NOMO-1 (cell line): ENCODE measurements at regions not wholly inside any gene's neighbourhood (a gene's known extent, or its start where the extent isn't known, plus 50 kb on each side); places are given as distances from the start of the nearest gene placed in this dataset.

Experiments
- DNase-seq, 2 experiments: peaks; one replicate each; lab custom pipeline; 2025; ENCODE audit not compliant: unreplicated experiment in 2 of 2; lab: John Stamatoyannopoulos, UW

GRCh38 chr6:145374570-145374969 lies 360.8 kb downstream of the EPM2A start:
- DNase-seq = no peak

DNA sequence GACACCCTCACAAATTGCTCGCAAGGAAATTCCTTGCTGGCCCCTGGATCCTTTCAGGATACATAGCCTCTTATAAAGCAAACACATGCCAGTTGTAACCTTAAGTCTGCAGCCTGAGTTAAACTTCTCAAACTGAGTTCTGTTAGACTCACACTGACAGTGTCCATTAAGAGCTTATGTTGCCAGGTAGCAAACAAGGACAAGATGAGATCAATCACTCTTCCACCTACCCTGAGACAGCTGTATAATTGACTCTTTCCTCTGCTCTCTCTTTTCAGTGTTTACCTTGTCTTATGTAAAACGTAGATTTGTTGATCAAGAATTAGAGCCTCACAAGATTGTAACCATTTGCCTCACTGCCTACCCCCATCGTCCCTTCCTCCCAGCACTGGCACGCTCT lies 359.8 kb downstream of the EPM2A start:
- no peak for DNase-seq

DNA sequence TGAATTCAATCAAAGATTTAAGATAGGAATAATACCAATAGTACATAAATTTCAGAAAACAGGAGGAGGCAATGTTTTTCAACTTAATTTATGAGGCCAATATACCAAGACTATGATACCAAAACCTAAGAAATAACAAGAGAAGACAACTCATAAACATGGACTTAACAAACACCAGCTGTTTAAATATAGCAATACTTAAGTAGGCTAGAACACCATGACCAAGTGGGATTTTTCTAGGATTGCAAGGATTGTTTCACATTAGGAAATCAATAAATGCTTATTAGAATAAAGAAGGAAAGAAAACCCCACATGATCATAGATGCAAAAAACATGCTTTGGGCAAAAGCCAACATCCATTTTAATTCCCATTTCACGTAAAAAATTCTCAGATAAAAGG lies 355.1 kb downstream of the EPM2A start:
- no peak for DNase-seq

GRCh38 chr6:145381941-145382340 lies 353.4 kb downstream of the EPM2A start:
- no peak for DNase-seq

DNA sequence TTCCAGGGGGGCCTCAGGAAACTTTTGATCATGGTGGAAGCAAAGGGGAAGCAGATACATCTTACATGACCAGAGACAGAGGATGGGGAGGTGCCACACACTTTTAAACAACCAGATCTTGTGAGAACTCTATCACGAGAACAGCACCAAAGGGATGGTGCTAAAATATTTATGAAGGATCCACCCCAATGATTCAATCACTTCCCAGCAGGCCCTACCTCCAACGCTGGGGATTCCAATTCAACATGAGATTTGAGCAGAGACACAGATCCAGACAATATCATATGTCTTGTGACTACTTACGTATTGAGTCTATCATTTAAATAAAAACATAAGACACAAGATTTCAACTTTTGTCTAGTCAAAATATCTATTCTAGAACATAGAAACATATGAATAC lies 351.9 kb downstream of the EPM2A start:
- no peak for DNase-seq

DNA sequence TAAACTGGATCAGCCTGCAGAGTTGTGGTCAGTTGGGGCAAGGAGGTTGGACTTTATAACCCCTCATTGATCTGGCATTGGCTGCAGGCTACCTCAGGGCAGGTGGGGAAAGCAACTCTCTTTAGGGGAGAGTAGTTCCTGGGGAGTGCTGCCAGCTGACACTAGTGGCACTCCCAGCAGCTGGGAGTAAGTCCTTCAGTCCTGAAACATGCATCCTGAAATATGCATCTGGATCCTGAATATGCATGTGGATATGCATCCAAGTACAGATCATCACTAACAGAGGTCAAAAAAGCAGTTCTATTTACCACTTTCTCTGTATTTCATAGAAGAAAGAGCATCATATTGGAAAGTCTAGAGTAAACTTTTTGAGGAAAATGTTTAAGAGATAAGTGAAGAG lies 350.8 kb downstream of the EPM2A start:
- no peak for DNase-seq

- no peak for DNase-seq
Observed at GRCh38 chr6:145396499-145396898, 338.8 kb downstream of the EPM2A start.

GRCh38 chr6:145400508-145400907 lies 334.8 kb downstream of the EPM2A start:
- DNase-seq = no peak

DNA sequence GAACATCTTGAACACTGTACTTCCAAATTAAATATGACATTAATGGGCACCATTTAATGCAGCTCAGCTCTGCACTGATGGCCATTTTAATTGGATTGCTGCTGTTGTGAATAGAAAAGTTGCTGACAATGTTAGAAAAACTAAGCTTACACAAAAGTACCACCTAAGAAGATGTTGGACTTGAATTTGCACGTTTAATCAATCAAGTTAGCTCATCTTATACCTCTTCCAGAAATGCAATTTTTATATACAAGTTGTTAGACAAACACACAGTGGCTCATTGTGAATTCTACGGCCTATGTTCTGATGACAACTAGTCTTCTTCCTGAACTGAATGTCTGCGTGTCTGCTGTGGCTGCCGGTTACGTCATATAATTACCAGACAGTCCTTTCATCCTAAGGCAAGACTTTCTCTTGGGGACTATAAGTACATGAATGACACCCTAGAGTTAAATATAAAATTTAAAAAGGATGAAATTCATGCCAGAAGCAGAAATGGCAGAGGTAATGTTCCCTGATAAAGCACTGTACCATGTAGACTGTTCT lies 330.2 kb downstream of the EPM2A start:
- no peak for DNase-seq

GRCh38 chr6:145406783-145407182 lies 328.5 kb downstream of the EPM2A start:
- DNase-seq = no peak

- DNase-seq = no peak
Observed at GRCh38 chr6:145415616-145416015, 319.7 kb downstream of the EPM2A start.

GRCh38 chr6:145420599-145420998 lies 314.7 kb downstream of the EPM2A start:
- DNase-seq = no peak

DNA sequence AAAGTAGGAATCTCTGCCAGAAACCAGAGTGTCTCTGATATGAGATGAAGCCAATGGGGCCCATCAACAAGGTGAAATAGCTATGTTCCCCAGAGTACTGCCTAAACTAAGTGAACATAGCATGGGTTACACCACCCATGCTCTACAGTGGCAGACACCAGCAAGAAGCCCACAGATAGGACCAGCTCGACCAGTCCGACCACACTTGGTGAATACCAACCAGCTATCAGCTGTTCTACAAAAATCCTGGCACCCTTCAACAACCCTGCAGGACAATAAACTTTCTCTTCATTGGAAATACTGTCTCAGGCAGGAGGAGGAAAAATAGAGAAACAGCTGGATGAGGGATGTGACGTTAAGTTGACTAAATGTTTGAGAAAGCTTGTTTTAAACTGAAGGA lies 311.4 kb downstream of the EPM2A start:
- no peak for DNase-seq

DNA sequence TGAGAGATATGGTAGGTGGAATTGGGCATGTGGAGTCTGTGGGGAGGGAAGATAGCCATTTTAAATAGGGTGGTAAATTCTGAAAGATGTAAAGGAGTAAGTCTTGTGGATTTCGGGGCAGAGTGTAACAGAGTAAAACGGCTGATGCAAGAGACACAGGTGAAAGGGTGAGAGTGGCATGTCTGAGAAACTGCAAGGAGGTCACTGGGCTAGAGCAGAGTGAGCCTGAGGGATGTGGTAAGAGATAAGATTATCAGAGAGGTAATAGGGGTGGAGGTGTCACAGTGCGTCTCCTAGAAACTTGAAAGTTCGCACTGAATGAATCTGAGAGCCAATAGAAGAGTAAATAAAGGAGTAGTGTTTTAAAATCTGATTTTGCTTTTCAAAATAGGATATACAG lies 308.1 kb downstream of the EPM2A start:
- DNase-seq = no peak

- no peak for DNase-seq
Observed at GRCh38 chr6:145428706-145429105, 306.6 kb downstream of the EPM2A start.

DNA sequence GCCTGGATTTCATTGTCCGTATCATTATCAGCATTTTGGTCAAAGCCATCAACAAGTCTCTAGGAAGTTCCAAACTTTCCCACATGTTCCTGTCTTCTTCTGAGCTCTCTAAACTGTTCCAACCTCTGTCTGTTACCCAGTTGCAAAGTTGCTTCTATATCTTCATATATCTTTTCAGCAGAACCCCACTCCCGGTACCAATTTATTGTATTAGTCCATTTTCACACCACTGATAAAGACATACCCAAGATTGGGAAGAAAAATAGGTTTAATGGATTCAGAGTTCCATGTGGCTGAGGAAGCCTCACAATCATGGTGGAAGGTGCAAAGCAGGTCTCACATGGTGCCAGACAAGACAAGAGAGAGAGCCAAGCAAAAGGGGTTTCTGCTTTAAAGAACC lies 293.2 kb downstream of the EPM2A start:
- DNase-seq = no peak

DNA sequence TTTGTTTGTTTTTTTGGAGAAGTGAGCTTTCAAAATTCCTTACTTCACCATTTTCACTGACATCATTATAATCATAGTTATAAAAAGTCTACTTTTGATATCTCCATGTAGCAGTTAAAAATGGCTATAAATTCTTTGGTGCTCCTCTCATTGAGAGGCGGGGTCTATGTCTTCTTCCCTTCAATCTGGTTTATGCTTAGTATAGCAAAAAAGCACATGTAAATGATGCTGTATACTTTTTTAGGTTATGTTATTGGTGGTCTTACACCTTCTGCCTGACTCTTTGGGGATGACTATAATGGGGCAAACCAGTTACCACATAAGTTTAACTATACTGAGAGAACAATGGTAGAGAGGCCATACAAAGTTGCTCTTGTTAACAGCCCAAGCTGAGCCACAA lies 289.6 kb downstream of the EPM2A start:
- DNase-seq = no peak

DNA sequence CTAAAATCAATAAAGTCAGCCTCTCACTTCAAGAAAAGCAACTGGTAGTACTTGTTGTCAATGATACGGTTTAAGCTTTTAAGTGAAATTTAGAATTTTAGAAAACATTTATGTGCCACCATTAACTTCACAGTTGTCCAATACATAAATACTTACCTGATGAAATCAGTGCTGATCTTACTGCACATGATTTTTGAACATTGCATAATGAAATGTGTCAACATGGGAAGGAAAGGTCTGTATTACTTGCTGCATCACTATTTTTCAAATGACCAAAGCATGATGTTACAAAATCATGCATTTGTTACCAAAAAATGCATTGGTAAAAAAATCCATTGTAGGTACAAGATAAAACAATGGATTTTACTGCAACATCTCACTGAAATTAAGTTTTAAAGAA lies 284.3 kb downstream of the EPM2A start:
- DNase-seq = no peak

DNA sequence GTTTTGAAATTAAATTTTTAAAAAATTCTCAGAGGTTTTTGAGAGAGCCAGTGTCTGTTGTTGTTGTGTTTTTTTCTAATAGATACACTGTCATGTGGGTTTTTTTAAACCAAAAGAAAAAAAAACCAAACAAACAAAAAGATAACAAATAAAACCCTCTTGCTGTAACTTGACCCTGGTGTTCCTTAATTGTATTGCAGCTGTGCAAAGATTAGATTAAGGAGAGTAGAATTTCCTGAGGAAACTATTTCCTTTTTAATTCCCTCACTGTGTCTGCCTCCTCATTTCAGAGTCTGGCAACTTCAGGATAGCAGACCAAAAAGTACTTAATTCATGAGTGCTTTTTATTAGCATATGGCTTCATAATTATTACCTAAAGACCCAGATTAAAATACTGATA lies 281.9 kb downstream of the EPM2A start:
- no peak for DNase-seq

- DNase-seq = no peak
Observed at GRCh38 chr6:145454006-145454405, 281.3 kb downstream of the EPM2A start.

DNA sequence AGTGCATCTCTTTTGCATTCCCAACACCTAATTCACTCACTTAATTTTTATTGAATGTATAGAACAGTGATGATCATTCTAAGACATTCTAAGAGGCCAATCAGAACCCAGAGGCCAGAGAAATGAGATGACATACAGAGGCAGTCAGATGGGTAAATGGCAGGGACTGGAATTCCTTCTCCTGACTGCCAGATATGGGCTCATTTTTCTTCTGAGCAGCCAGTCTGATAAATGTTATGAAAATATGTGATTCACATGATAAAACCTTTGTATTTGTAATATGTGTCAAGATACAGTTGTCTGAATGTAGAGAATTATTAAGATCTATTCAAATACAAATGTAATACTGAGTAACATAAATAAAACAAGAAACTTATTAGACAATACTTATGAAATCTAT lies 277.8 kb downstream of the EPM2A start:
- DNase-seq = no peak

- no peak for DNase-seq
Observed at GRCh38 chr6:145468534-145468933, 266.8 kb downstream of the EPM2A start.

DNA sequence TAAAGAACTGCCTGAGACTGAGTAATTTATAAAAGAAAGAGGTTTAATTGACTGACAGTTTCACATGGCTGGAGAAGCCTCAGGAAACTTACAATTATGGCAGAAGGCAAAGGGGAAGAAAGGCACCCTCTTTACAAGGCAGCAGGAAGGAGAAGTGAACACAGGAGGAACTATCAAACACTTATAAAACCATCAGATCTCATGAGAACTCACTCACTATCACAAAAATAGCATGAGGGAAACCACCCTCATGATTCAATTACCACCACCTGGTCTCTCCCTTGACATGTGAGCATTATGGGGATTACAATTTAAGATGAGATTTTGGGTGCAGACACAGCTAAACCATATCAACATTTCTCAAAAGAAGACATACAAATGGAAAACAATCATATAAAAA lies 266.3 kb downstream of the EPM2A start:
- no peak for DNase-seq
